Right lobe of liver (tissue), 4 donors: ENCODE measurements at regions not wholly inside any gene's neighbourhood (a gene's known extent, or its start where the extent isn't known, plus 50 kb on each side); places are given as distances from the start of the nearest gene placed in this dataset.

Experiments used
- POLR2A ChIP-seq: fragments of 450-650 bp; IDR thresholded peaks from one replicate; pipeline ENCODE4 v1.6.1; 2017; ENCODE audit warnings: antibody characterized with exemption, mild to moderate bottlenecking
- TF ChIP-seq, protein P1 (sequence below), 4 donors: fragments of 200-600 bp in 3 of 4; fragments of 450-650 bp in 1 of 4; IDR thresholded peaks; one replicate each; pipeline versions ENCODE4 v1.5.1 to v1.8.0; 2016 to 2022; ENCODE audit warnings: antibody characterized with exemption in 4 of 4, mild to moderate bottlenecking in 2 of 4
- donor health status: DM: no; HTN: no; CAD: no.
- donor health status: DM: no; HTN: no; CAD: no.
- donor health status: DM: no; HTN: yes; CAD: no.

DNA sequence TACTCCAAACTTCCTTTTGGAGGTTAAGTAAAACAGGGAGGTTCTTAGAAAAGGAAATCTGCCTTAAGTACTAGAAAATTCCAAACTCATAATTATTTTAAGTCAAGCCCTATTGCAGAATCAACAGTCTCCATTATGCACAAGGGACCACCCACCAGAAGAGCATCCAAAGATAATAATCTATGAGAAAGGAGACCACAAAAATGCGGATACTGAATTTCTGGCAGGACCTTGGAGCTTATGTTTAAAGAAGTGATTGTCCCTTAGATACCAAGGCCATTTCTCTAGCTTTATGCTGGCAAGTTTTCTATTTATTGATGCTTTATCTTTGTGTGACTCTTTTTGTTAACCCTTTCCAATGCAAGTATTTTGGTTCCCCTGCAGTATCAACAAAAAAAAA lies 404.0 kb upstream of the MMADHC start:
- TF ChIP-seq, protein P1, sequence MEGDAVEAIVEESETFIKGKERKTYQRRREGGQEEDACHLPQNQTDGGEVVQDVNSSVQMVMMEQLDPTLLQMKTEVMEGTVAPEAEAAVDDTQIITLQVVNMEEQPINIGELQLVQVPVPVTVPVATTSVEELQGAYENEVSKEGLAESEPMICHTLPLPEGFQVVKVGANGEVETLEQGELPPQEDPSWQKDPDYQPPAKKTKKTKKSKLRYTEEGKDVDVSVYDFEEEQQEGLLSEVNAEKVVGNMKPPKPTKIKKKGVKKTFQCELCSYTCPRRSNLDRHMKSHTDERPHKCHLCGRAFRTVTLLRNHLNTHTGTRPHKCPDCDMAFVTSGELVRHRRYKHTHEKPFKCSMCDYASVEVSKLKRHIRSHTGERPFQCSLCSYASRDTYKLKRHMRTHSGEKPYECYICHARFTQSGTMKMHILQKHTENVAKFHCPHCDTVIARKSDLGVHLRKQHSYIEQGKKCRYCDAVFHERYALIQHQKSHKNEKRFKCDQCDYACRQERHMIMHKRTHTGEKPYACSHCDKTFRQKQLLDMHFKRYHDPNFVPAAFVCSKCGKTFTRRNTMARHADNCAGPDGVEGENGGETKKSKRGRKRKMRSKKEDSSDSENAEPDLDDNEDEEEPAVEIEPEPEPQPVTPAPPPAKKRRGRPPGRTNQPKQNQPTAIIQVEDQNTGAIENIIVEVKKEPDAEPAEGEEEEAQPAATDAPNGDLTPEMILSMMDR (IDR thresholded peaks at IDR 0.05) = no peak
- TF ChIP-seq POLR2A = no peak
